OCI-LY7 (cell line): ENCODE measurements at regions not wholly inside any gene's neighbourhood (a gene's known extent, or its start where the extent isn't known, plus 50 kb on each side); places are given as distances from the start of the nearest gene placed in this dataset.

Experiments
- BruUV-seq: library from RNA; stranded (reverse); fragments of 400-500 nt; replicated peaks from 2 replicates; lab custom pipeline; 2021; lab: Mats Ljungman, UMichigan
- CTCF ChIA-PET: fragments of 300-600 bp; sonication (Branson Sonifier 250); formaldehyde crosslinking; loops from one replicate; lab custom pipeline; 2022; ENCODE audit warnings: antibody characterized with exemption; ENCODE audit not compliant: unreplicated experiment; lab: Charles Lee
- POLR2A ChIA-PET: fragments of 300-600 bp; sonication (Branson Sonifier 250); formaldehyde crosslinking; loops from one replicate; lab custom pipeline; 2022; ENCODE audit warnings: antibody characterized with exemption; lab: Charles Lee
- DNase-seq: peaks from one replicate; pipeline ENCODE4 v3.0.0-alpha.2; 2015; ENCODE audit warnings: low spot score
- H2AFZ ChIP-seq: fragments of 200-600 bp; sonication (generic), shearing (Covaris generic); 2 replicates; pipeline ENCODE4 v1.6.1; 2014; ENCODE audit warnings: mild to moderate bottlenecking, antibody characterized with exemption, low read length, moderate library complexity
- H3K27ac ChIP-seq: fragments of 200-600 bp; sonication (generic); 2 replicates; pipeline ENCODE4 v1.5.1; 2014; ENCODE audit warnings: mixed run types, low read depth, mild to moderate bottlenecking, moderate library complexity, low read length, inconsistent platforms; ENCODE audit not compliant: poor library complexity, severe bottlenecking
- H3K36me3 ChIP-seq: fragments of 200-600 bp; sonication (generic); 2 replicates; pipeline ENCODE4 v1.6.1; 2014; ENCODE audit warnings: mild to moderate bottlenecking, antibody characterized with exemption, low read length, moderate library complexity, mixed read lengths; ENCODE audit not compliant: insufficient read depth
- H3K4me1 ChIP-seq: fragments of 200-600 bp; sonication (generic); 2 replicates; pipeline ENCODE4 v1.5.1; 2014; ENCODE audit warnings: mild to moderate bottlenecking, low read length; ENCODE audit not compliant: insufficient read depth, poor library complexity, severe bottlenecking
- H3K4me2 ChIP-seq: fragments of 200-600 bp; sonication (generic); 2 replicates; pipeline ENCODE4 v1.6.1; 2014; ENCODE audit warnings: mild to moderate bottlenecking, low read length
- H3K4me3 ChIP-seq: fragments of 200-600 bp; sonication (generic); 2 replicates; pipeline ENCODE4 v1.5.1; 2014; ENCODE audit warnings: mild to moderate bottlenecking, low read depth, low read length; ENCODE audit not compliant: poor library complexity, severe bottlenecking
- H3K79me2 ChIP-seq: fragments of 200-600 bp; sonication (generic); 2 replicates; pipeline ENCODE4 v1.6.1; 2016; ENCODE audit warnings: low read depth, mild to moderate bottlenecking, low read length, moderate library complexity, mixed read lengths; ENCODE audit not compliant: insufficient read depth
- H3K9me2 ChIP-seq: fragments of 200-600 bp; sonication (generic); 2 replicates; pipeline ENCODE4 v1.6.1; 2016; ENCODE audit warnings: mild to moderate bottlenecking, low read length, mixed read lengths; ENCODE audit not compliant: insufficient read depth
- H3K9me3 ChIP-seq: fragments of 200-600 bp; sonication (generic); 2 replicates; pipeline ENCODE4 v1.6.1; 2014; ENCODE audit warnings: mild to moderate bottlenecking, mixed run types, low read length, mixed read lengths
- H4K20me1 ChIP-seq: fragments of 200-600 bp; sonication (generic); 2 replicates; pipeline ENCODE4 v1.6.1; 2014; ENCODE audit warnings: mild to moderate bottlenecking, antibody characterized with exemption, low read length, moderate library complexity, mixed read lengths; ENCODE audit not compliant: insufficient read depth
- EZH2phosphoT487 ChIP-seq: fragments of 200-600 bp; sonication (generic); IDR thresholded peaks from 2 replicates; pipeline ENCODE4 v1.6.1; 2018; ENCODE audit warnings: low read depth, borderline replicate concordance, mild to moderate bottlenecking, mixed run types, antibody characterized with exemption, low read length, moderate library complexity, mixed read lengths
- intact Hi-C: fragments of 100-400 bp; cut with micrococcal nuclease; formaldehyde crosslinking; loops from one replicate; pipeline ENCODE4 v1.10.0; 2022; ENCODE audit not compliant: unreplicated experiment
- TF ChIP-seq, protein P1 (sequence below): fragments of 200-600 bp; sonication (generic); conservative IDR thresholded peaks from 2 replicates; pipeline ENCODE4 v1.5.1; 2014; ENCODE audit warnings: mild to moderate bottlenecking, antibody characterized with exemption, low read length, moderate library complexity, mixed read lengths

DNA sequence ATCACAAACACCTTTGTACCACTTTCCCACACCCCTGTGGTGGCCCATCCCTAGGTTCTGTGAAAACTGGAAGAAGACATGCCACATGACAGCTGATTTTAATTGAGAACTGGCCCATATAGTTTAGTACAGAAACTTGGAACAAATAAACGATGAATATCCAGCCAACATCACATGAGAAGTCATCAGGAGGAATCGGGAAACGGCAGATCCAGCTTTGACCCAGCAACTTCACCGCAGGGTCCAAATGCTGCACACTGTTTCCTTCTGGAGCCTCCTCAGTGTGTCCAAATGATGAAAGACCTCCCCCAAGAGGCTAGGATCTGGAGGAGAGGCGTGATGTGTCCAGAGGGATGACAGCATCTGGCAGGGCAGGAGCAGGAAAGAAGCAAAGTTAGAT is 75.5 kb downstream of the COPS8 start:
- peaks cover 60% of the 10 kb centered on the region for H3K4me1 ChIP-seq
- POLR2A ChIA-PET = interaction anchor here (0.7 to 1.3 kb wide), 2 partner anchors 39 to 82 kb away, joined by 3 to 6 read pairs; no protein-coding TSS in a partner anchor
- H3K4me2 ChIP-seq = no peak overlapping the region
- no peaks in the 10 kb centered on the region for H3K36me3 ChIP-seq
- H2AFZ ChIP-seq = no peak overlapping the region; the same call in 1 of the 2 replicates
- H3K4me3 ChIP-seq = no peak overlapping the region
- H3K79me2 ChIP-seq = no peaks in the 10 kb centered on the region
- no peak overlapping the region for H3K27ac ChIP-seq
- no peak for TF ChIP-seq EZH2phosphoT487
- TF ChIP-seq, protein P1, sequence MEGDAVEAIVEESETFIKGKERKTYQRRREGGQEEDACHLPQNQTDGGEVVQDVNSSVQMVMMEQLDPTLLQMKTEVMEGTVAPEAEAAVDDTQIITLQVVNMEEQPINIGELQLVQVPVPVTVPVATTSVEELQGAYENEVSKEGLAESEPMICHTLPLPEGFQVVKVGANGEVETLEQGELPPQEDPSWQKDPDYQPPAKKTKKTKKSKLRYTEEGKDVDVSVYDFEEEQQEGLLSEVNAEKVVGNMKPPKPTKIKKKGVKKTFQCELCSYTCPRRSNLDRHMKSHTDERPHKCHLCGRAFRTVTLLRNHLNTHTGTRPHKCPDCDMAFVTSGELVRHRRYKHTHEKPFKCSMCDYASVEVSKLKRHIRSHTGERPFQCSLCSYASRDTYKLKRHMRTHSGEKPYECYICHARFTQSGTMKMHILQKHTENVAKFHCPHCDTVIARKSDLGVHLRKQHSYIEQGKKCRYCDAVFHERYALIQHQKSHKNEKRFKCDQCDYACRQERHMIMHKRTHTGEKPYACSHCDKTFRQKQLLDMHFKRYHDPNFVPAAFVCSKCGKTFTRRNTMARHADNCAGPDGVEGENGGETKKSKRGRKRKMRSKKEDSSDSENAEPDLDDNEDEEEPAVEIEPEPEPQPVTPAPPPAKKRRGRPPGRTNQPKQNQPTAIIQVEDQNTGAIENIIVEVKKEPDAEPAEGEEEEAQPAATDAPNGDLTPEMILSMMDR = no peak
- no TSS peak for BruUV-seq
- H3K9me3 ChIP-seq = no peaks in the 10 kb centered on the region
- intact Hi-C loops = no loop called here
- H4K20me1 ChIP-seq = no peaks in the 10 kb centered on the region
- DNase-seq = no peak
- CTCF ChIA-PET = no interaction called here
- no peaks in the 10 kb centered on the region for H3K9me2 ChIP-seq

DNA sequence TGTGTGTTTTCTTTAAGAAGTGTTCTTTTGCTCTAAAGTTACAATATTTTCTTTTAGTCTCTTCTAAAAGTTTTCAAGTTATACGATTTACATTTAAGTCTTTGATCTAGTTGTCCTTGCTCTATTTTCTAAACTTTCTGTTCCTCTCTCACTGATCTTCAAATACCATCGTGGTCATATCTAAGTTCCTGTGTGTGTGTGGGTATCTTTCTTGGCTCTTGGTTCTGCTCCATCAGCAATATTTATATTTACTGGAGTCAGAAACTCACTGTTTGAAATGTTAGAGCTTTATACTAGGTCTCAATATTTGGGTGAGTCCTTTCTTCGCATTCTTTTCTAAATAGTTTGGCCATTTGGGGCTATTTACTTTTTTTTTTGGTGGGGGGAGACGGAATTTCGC is 77.3 kb downstream of the COPS8 start:
- ChIA-PET POLR2A (interaction anchor here (1.0 kb wide), 2 partner anchors 34 to 154 kb away, joined by 3 read pairs; no protein-coding TSS in a partner anchor), CTCF (no interaction called here)
- no peaks in the 10 kb centered on the region for H3K79me2 ChIP-seq
- peak; percentile 23 for DNase-seq
- no peaks in the 10 kb centered on the region for H4K20me1 ChIP-seq
- peak overlapping the region; percentile 28; the same call in 1 of the 2 replicates for H3K4me2 ChIP-seq
- H3K36me3 ChIP-seq = no peaks in the 10 kb centered on the region
- TF ChIP-seq, protein P1 = no peak
- TF ChIP-seq EZH2phosphoT487 = no peak
- peaks cover 45% of the 10 kb centered on the region for H3K4me1 ChIP-seq
- no peaks in the 10 kb centered on the region for H3K9me3 ChIP-seq
- intact Hi-C loops = no loop called here
- BruUV-seq = no TSS peak
- H3K9me2 ChIP-seq = no peaks in the 10 kb centered on the region
- H3K4me3 ChIP-seq = no peak overlapping the region
- peak overlapping the region; percentile 62 for H3K27ac ChIP-seq
- no peak overlapping the region; the same call in 1 of the 2 replicates for H2AFZ ChIP-seq

DNA sequence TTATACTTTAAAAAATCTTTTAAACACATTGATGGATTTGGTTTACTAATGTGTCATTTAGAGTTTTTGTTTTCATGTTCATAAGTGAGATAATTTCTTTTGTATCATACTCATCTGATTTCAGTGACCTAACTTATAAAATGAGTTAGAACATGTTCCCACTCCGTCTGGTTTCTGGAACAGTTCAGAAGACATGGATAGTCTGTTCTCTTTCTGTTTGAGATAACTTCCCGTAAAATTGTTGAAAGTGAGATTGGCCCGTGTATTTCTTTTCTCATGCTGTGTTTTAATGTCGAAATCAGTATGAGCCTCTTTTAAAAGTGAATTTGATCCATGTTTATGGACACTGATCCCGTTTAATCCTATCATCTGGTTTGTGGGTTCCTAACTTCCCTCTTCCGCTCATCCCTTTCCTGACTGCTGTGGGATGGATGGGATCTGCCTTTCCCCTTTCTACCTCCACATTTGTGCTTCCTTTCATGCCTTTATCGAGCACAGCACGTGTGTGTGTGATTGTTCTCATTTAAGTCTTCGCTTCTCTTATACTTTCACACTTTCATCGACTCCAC is 78.9 kb downstream of the COPS8 start:
- Histone ChIP-seq H3K9me3 (no peaks in the 10 kb centered on the region; the same call in 1 of the 2 replicates), H3K4me1 (peaks cover 32% of the 10 kb centered on the region), H2AFZ (no peak overlapping the region), H3K4me2 (no peak overlapping the region), H3K4me3 (no peak overlapping the region), H3K79me2 (no peaks in the 10 kb centered on the region), H3K27ac (no peak overlapping the region), H3K9me2 (no peaks in the 10 kb centered on the region), H4K20me1 (no peaks in the 10 kb centered on the region), H3K36me3 (no peaks in the 10 kb centered on the region)
- no peak for TF ChIP-seq EZH2phosphoT487
- TF ChIP-seq, protein P1 = no peak
- no TSS peak for BruUV-seq
- DNase-seq = no peak
- intact Hi-C loops = no loop called here
- ChIA-PET CTCF (interaction anchor here (1.0 kb wide), 1 partner anchor 8 kb away, joined by 3 read pairs; no protein-coding TSS in a partner anchor), POLR2A (interaction anchor here (0.6 to 1.4 kb wide), 2 partner anchors 32 to 176 kb away, joined by 3 to 4 read pairs; no protein-coding TSS in a partner anchor)
